Sigmoid colon (tissue), 4 donors: ENCODE measurements at regions not wholly inside any gene's neighbourhood (a gene's known extent, or its start where the extent isn't known, plus 50 kb on each side); places are given as distances from the start of the nearest gene placed in this dataset.

Source experiments
- POLR2A ChIP-seq, 2 donors: fragments of 450-650 bp; IDR thresholded peaks; one replicate each; pipeline ENCODE4 v1.6.1; 2016; ENCODE audit warnings: antibody characterized with exemption in 2 of 2, mild to moderate bottlenecking in 2 of 2, moderate library complexity in 2 of 2
- POLR2AphosphoS5 ChIP-seq, 4 donors: sonication (generic); formaldehyde crosslinking; IDR thresholded peaks; one replicate each; pipeline ENCODE4 v1.6.1; 2017; ENCODE audit warnings: antibody characterized with exemption in 4 of 4

DNA sequence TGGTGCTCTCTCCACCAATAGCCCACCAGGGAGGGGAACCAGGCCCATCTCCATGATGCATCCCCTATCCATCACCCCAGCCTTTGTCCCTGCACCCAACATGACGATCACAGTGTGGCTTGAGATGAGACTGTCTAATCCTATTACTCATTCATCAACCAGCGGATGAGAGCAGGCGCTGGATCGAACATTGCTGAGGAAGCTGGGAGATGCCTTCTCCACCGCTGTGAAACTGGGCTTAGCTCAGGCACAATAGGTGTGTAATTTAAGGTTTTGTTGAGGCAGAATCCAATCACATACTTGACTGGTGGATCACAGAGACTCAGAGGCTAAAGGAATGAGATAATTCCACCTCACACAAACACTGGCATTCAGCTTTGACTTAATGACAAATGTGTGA lies 64.6 kb upstream of the IRX3 start:
- TF ChIP-seq POLR2A (IDR thresholded peaks at IDR 0.05) (no peak), POLR2AphosphoS5 (IDR thresholded peaks at IDR 0.05) (no peak)
